ENCODE measurements at regions not wholly inside any gene's neighbourhood (a gene's known extent, or its start where the extent isn't known, plus 50 kb on each side); places are given as distances from the start of the nearest gene placed in this dataset.

DNA sequence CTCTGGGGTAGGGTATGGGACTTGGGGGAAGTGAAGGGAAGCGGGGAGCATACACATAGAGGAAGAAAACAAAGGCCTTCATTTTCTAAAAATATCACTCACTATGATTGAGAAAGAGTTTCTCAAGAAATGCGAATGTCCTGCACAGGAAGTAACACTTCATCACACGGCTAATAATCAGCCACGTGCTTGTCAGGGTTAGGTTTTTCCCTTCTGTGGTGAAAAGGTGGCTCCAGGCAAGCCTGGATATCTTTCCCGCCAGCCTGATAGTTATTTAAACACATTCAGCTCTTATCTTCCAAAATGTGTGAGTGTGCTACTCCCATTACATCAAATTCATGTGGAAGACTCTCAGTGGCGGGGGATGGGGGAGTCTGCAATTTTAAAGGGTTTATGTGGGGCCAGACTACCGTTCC, 166.4 kb upstream of the ADO start:
- Histone ChIP-seq H3K4me1 (ENCODE audit: control insufficient read depth in 1 of 2, insufficient read depth in 2 of 2, low read depth in 1 of 2, low read length in 1 of 2) (peaks cover 0 to 8% of the 10 kb centered on the region in 2 experiments; a peak in 2 of 4 replicates), H4K20me1 (ENCODE audit: insufficient read depth) (no peaks in the 10 kb centered on the region), H3K4me2 (no peak overlapping the region; the same call in 1 of the 2 replicates), H3K36me3 (replicated peaks in 1 of 2; ENCODE audit: control insufficient read depth in 1 of 2, insufficient read depth in 2 of 2, low read length in 1 of 2) (no peaks in the 10 kb centered on the region), H3F3A (replicated peaks; ENCODE audit: insufficient read depth) (no peaks in the 10 kb centered on the region), H3K79me2 (ENCODE audit: insufficient read depth) (no peaks in the 10 kb centered on the region), H2AFZ (ENCODE audit: low read depth) (peak overlapping the region; percentile 49), H3K4me3 (ENCODE audit: low read depth in 2 of 2, low read length in 1 of 2) (no peak overlapping the region), H3K9me2 (no peaks in the 10 kb centered on the region; the same call in 1 of the 2 replicates), H3K27me3 (ENCODE audit: insufficient read depth) (no peaks in the 10 kb centered on the region), H3K27ac (ENCODE audit: low read depth in 2 of 2, low read length in 1 of 2) (no peak overlapping the region), H3K9me3 (no peaks in the 10 kb centered on the region), H3K9ac (no peak overlapping the region)
- CTCF ChIA-PET: no interaction called here
- 62% methylated on average over 7 of the region's 7 CpGs for WGBS (ENCODE audit: low lambda C conversion rate)
- POLR2A ChIA-PET: no interaction called here
- TF ChIP-seq, protein P1, sequence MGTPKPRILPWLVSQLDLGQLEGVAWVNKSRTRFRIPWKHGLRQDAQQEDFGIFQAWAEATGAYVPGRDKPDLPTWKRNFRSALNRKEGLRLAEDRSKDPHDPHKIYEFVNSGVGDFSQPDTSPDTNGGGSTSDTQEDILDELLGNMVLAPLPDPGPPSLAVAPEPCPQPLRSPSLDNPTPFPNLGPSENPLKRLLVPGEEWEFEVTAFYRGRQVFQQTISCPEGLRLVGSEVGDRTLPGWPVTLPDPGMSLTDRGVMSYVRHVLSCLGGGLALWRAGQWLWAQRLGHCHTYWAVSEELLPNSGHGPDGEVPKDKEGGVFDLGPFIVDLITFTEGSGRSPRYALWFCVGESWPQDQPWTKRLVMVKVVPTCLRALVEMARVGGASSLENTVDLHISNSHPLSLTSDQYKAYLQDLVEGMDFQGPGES (IDR thresholded peaks at IDR 0.05; ENCODE audit: low read depth, low read length): no peak
- TF ChIP-seq REST (IDR thresholded peaks at IDR 0.05; ENCODE audit: low read depth, low read length) (no peak), CTCF (IDR thresholded peaks at IDR 0.05) (no peak), POLR2AphosphoS5 (IDR thresholded peaks at IDR 0.05; ENCODE audit: low read depth, low read length) (no peak), RXRA (IDR thresholded peaks at IDR 0.05; ENCODE audit: borderline replicate concordance, low read depth) (no peak), EP300 (IDR thresholded peaks at IDR 0.05; ENCODE audit: borderline replicate concordance in 1 of 2, low read depth in 1 of 2, low read length in 1 of 2) (no peak)
- TF ChIP-seq, protein P2, sequence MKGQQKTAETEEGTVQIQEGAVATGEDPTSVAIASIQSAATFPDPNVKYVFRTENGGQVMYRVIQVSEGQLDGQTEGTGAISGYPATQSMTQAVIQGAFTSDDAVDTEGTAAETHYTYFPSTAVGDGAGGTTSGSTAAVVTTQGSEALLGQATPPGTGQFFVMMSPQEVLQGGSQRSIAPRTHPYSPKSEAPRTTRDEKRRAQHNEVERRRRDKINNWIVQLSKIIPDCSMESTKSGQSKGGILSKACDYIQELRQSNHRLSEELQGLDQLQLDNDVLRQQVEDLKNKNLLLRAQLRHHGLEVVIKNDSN (IDR thresholded peaks at IDR 0.05; ENCODE audit: borderline replicate concordance, low read depth): no peak
- TF ChIP-seq, protein P3, sequence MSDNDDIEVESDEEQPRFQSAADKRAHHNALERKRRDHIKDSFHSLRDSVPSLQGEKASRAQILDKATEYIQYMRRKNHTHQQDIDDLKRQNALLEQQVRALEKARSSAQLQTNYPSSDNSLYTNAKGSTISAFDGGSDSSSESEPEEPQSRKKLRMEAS (IDR thresholded peaks at IDR 0.05; ENCODE audit: low read depth): no peak
- DNase-seq: no peak

Measured in SK-N-SH (cell line).